Right renal pelvis (tissue), 4 donors: ENCODE measurements at regions not wholly inside any gene's neighbourhood (a gene's known extent, or its start where the extent isn't known, plus 50 kb on each side); places are given as distances from the start of the nearest gene placed in this dataset.

Source experiments
- DNase-seq, 4 donors: peaks; one replicate each; pipeline ENCODE4 v3.0.0-alpha.2; 2013; ENCODE audit warnings: low read depth in 4 of 4, low spot score in 3 of 4, missing footprints in 1 of 4

DNA sequence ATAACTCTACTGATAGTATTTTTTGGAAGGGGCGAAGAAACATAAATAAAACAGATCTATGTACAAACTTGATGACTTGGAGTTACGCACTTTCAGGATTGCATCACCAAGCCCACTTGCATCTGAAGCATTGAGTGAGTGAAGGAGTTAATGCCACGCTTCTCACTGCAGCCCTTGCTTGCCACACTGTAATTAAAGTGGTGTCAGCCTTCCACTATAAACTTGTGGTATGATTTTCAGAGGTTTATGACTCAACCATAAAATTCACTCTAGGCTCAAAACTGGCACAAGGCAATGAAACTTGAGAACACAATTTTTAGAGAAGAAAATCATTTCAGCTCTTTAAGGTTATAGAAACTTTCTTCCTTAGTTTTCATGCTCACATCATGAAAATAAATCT is 93.9 kb upstream of the PRMT6 start:
- no peak for DNase-seq

DNA sequence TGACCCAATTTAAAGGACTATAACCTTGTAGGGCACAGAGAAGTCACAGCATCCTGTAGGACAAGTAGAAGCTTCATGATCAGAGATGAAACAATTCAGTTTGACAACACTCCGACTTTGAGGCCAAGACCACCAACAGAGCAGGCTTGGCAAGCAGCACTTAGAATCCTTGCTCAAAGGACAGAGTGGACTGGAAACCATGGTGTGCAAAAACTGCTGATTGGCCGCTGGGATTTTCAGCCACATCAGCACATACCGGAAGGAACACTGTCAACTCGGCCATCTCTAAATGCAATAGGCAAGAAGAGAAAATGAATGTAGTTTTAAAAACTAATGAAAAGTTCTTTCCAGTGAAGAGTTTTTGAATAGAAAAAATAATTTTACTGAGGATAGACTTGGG is 92.0 kb upstream of the PRMT6 start:
- DNase-seq: no peak

DNA sequence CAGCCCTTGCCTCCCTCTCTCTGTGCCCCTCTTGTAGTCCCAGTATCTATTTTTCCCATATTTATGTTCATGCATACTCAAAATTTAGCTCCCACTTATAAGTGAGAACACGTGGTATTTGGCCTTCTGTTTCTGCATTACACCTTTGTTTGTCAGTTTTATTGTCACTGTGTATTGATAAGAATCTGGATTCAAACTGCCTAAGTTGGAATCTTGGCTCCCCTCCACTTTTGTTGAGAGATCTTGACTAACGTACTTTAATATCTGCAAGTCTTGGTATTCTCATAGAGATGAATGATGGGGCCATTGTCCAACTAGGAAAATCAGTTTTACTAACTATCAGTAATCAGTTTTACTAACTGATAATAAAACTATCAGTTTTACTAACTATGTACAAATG is 87.8 kb upstream of the PRMT6 start:
- no peak for DNase-seq

DNA sequence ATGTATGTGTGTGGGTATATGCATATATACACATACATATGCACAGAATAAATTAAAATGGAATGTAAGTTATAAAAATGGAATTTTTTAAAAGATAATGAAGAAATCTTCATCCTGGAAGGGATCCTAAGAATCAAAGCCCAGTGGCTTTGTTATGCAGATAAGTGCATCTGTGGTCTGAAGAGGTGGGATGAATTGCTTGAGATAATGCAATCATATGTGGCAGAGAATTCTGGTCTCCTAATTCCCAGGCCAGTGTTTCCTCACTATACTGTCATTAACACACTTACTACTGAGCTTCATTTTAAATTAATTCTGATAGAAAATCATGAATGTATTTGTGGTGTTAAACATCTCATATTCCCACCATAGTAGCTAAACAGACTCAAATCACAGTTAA is 86.7 kb upstream of the PRMT6 start:
- DNase-seq: no peak

DNA sequence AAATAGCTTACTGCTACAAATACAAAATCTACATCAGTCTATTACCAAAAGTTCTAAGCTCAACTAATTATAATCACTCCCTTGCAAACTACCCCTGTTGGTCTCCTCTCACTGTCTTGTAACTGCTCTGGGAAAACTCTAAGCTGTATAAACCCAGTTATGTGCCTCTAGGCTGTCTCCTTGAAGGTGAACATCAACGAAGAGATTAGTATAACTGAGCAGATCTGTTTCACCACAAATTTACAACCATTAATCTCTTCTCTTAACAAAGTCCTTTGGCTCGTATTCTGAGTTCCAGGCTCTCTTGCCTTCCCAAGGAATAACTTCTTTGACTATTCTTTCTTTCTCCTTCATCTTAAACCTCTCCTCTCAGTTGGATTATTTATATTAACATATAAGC is 84.4 kb upstream of the PRMT6 start:
- no peak for DNase-seq

DNA sequence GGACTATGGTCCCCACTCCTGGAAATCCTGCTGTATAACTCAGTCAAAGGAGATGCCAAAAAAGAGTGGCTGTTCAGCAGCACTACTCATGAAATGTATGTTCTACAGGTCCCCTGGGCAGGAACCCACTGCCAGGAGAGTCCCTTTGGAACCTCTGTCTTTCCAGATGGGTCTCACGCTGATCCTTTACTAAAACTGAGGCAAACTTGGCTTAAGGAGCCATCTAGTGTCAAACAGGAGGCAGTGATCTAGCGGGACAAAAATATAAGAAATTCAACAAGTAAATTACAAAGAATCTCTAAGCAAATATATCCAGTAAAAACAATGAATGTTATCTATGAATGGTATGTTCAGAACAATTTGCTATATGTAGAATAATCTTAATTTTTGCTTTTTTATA is 80.5 kb upstream of the PRMT6 start:
- no peak for DNase-seq

DNA sequence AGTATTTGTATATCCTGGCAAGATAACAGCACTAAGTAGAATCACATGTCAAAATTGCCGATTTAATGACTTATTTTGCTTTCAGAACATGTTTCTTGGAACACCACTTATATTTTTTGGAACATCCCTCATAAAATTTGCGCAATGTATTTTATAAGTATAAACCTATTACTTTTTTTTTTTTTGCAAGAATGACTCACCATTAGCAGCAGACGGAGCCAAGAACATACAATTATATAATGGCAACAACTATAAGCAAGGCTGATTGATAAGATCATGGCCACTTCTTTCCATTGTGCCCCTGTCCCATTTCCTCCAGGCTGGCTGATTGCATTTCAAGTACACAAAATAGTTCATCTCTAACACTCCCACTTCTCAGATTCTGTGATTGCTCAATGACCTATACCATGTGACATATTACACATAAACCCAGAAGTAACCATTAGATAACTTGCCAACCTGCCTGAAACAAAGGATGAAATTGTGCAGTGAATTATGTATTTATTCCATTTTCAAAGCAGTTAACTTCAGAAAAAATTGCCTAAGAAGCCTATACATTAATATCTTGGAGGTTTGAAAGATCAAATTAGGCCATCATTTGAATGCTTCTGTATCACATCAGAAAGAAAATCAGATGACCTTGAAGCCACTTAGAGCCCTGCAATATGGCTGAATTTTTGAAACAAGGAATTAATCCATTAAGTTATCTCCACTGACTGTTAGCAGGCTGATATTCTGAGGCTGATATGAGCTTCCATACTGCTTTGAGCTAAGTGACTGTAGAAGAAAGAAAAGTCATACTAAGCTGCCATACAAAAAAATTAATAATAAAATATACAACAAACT is 77.8 kb upstream of the PRMT6 start:
- DNase-seq: no peak

DNA sequence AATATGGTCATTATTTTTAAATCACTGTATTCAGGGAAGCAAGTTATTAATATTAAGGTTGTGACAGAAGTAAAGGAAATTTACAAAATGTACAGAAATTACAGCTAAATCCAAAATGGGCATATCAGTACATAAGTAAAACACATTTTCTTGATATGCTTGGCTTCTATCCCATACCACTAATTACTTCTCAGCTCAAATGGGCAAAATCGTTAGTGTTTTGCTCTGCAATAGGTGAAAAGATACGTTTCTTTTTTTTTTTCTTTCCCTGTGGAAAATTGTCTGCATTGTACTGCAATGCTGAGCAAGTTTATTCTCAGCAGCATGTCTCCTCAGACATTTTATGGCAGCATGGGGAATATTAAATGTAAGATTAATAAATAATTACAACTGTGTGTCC is 77.1 kb upstream of the PRMT6 start:
- no peak for DNase-seq

DNA sequence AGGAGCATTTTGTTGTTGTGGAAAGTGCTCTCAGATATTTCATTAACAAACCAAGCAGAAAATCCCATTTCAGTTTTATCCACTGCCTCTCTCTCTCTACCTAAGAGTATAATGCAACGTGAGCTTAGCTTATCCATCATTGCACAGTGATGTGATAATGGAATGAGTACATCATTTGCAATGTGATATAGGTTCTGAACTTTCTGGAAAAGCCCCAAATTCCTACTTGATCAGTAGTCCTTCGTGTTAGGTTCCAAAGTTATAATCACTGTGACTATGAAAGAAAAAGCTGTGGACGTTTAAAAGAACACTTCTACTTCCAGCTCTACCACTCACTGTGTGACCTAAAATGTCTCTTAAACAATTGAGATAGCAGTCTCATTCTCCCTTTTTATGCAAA is 76.4 kb upstream of the PRMT6 start:
- DNase-seq: no peak

DNA sequence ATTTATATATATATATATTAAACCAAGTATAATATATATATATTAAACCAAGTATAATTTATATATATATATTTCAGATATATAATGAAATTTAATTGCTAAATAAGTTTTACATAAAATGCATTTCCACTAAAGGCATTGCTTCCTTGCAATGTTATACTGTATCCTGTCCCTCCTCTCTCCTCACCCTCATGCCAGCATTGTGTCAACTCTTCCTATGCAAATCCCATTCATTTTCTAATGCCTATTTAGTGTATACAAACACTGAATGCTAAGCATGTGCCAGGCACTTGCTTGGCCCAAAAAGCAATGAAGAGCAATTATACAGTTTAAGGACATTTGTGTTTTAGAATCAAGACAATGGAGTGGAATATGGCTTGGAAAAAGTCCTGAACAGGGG is 71.7 kb upstream of the PRMT6 start:
- no peak for DNase-seq

DNA sequence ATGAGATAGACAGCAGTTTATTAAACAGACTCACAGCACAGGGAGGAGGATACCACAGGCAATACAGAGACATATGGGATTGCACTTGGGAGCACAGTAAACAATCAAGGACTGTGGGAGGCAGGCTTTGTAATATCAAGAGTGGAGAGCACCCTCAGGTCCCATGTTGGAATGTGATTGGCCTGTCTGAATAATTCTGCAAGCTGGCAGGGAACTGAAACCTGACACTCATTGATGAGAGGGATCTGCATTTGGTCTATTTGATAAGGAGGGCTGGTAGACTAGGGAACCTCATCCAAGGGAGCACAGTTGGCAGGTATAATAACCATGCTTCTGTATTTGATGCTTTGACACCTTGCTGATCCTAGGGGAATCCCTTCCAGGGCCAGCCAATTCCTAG is 69.9 kb upstream of the PRMT6 start:
- DNase-seq: no peak

DNA sequence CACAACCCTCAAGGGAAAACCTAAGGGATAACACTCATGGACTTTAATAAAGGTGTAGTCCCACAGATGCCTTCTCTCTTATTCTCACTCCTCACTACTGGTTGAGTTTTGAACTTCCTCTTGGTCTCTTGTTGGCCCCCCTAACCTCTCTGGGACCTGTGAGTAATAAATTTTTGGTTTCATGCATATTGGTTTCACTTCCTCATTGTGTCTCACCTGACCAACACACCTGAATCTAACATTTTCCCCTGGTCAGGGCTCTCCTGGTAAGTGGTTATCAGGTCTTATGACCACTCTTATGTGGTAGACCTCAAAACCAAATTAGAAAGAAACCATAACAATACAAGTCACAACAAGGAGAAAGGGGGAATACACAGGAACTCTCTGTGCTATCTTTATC is 60.5 kb upstream of the PRMT6 start:
- no peak for DNase-seq

DNA sequence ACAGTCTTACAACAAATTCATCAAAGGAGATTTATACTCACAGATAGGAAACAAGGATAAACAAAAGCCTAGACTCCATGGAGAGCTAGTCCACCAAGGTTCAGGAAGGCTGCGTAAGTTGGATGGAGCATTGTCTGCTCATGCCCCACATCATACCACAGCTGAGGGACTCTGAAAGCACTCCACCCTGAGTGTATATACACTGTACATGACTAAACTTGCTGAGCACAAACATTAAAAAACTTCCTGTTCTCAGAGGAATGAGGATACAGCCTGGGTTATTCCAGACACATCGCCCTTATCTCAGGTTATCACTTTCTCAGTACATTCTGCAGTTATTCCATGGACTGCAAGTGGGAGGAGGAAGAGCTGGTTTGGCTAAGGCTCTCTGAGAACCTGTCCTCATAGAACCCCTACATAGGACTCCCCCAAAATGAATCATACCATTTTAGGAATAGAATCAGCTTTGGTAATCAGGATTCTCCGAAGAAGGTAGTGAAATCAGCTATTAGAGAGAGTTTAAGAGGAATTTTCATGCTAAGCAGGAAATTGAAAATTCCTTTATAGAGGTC is 58.0 kb upstream of the PRMT6 start:
- DNase-seq: no peak

DNA sequence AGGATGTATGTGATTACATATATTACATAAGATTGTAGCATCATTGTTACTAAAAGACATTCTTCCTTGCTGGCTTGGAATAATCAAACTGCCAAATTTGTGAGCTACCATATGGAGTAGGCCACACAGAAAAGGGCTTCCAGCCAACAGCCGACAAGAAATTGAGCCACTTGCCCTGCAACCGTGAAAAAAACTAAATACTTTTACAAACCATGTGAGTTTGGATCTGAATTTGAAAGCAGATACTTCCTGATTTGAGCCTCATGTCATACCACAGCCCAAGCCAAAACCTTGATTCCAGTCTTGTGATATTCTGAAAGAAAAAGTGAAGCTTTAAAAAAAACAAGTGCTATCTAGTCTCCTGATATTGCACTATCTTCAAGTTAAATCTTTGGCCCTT is 55.6 kb upstream of the PRMT6 start:
- DNase-seq: no peak

DNA sequence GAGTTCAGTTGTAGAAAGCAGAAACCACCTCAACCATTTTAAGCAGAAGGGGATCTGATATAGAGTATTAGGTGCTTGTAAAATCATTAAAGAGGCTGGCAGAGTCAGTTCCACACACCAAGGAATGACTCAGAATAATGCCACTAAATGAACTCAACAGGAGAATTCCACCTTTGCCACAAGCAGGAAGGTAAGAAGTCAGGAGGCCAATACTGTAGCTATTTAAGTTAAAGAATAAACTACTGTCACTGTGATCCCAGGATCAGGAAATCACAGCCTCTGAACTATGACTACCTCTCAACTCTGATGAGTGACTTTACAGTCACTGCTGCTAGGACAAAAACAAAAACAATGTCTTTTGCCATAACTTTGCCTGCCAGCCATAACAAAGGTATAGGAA is 52.5 kb upstream of the PRMT6 start:
- no peak for DNase-seq

DNA sequence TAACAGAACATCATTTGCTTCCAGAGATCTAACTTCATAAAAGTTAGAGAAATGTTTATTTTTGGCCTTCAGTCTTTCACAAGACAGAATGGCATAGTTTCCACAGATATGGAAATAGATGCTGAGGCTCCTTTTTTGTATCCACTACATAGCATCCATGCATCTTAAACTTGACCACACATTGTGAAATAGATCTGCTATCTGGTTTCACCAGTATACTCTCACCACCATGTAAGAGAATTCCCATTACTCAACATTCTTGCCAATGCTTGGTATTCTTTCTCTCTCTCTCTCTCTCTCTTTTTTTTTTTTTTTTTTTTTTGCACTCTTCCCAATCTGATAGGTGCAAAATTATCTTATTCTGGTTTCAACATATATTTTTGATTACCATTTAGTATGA is 52.1 kb upstream of the PRMT6 start:
- DNase-seq: no peak
